GM12891 (cell line): ENCODE measurements at regions not wholly inside any gene's neighbourhood (a gene's known extent, or its start where the extent isn't known, plus 50 kb on each side); places are given as distances from the start of the nearest gene placed in this dataset.
"Not testable (repeated sequence)": the region's sequence is repeated elsewhere in the genome, so short reads cannot be mapped to it uniquely, and the experiment has no call there.

Experiments used
- POLR2A ChIP-seq: IDR thresholded peaks from 2 replicates; pipeline ENCODE4 v1.6.1; 2011; ENCODE audit warnings: low read depth, low read length, control low read depth
- POLR2AphosphoS5 ChIP-seq: IDR thresholded peaks from 2 replicates; pipeline ENCODE4 v1.6.1; 2011; ENCODE audit warnings: low read depth, low read length, control low read depth
- POU2F2 ChIP-seq: IDR thresholded peaks from 2 replicates; pipeline ENCODE4 v1.6.1; 2011; ENCODE audit warnings: low read depth, mild to moderate bottlenecking, control low read depth, low read length, moderate library complexity

DNA sequence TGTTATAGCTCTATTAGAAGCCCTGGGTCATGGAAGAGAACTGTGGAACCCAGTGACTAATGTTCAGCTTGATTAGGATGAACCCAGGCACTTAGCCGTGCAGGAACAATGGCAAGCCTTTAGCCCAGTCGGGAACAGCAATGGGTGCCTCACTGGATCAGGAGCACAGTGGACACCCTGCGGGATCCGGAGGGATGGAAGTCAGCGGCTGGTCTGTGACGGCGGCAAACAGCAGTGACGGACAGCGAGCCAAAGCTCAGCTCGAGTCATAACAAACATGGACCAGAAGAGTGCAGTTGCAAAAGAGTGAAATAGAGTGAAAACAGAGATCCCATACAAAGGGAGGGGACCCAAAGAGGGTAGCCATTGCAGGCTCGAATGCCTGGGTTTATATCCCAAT is 187.3 kb upstream of the TGIF2LX start:
- TF ChIP-seq POLR2A, POLR2AphosphoS5, POU2F2: not testable (repeated sequence)
